Testis (tissue), 2 donors: ENCODE measurements at regions not wholly inside any gene's neighbourhood (a gene's known extent, or its start where the extent isn't known, plus 50 kb on each side); places are given as distances from the start of the nearest gene placed in this dataset.

Experiments used
- CTCF ChIP-seq, 3 experiments: fragments of 450-650 bp in 2 of 3; fragments of 200-600 bp in 1 of 3; sonication (generic) in 1 of 3; IDR thresholded peaks; one replicate each; pipeline ENCODE4 v1.5.1; 2016 to 2019; ENCODE audit warnings: antibody characterized with exemption in 3 of 3, mild to moderate bottlenecking in 2 of 3, moderate library complexity in 1 of 3
- POLR2A ChIP-seq: fragments of 450-650 bp; IDR thresholded peaks from one replicate; pipeline ENCODE4 v1.6.1; 2017; ENCODE audit warnings: antibody characterized with exemption, mild to moderate bottlenecking, moderate library complexity

- no peak for TF ChIP-seq CTCF (IDR thresholded peaks at IDR 0.05)
- TF ChIP-seq POLR2A, result no peak
Measured at GRCh38 chr3:109819734-109820133, 482.4 kb upstream of the DPPA4 start.
